Loucy (cell line): ENCODE measurements at regions not wholly inside any gene's neighbourhood (a gene's known extent, or its start where the extent isn't known, plus 50 kb on each side); places are given as distances from the start of the nearest gene placed in this dataset.

Source experiments
- H2AFZ ChIP-seq: fragments of 200-600 bp; sonication (generic); 2 replicates; pipeline ENCODE4 v1.6.0; 2016; ENCODE audit warnings: antibody characterized with exemption, mild to moderate bottlenecking, low read length, moderate library complexity
- H3F3A ChIP-seq: fragments of 200-600 bp; 2 replicates; pipeline ENCODE4 v1.6.0; 2016; ENCODE audit warnings: antibody characterized with exemption, low read depth, mild to moderate bottlenecking
- H3K27me3 ChIP-seq: fragments of 200-600 bp; sonication (generic); 2 replicates; pipeline ENCODE4 v1.6.1; 2014; ENCODE audit warnings: low read length, mild to moderate bottlenecking; ENCODE audit not compliant: insufficient read depth, poor library complexity, severe bottlenecking
- H3K36me3 ChIP-seq: fragments of 200-600 bp; sonication (generic); 2 replicates; pipeline ENCODE4 v1.6.1; 2016; ENCODE audit warnings: low read length; ENCODE audit not compliant: insufficient read depth
- H3K4me1 ChIP-seq: fragments of 200-600 bp; sonication (generic); 2 replicates; pipeline ENCODE4 v1.5.1; 2014; ENCODE audit warnings: low read length, mild to moderate bottlenecking; ENCODE audit not compliant: insufficient read depth, poor library complexity, severe bottlenecking
- H3K4me2 ChIP-seq: fragments of 200-600 bp; sonication (generic); 2 replicates; pipeline ENCODE4 v1.6.0; 2014; ENCODE audit warnings: antibody characterized with exemption, low read length, low read depth, mild to moderate bottlenecking; ENCODE audit not compliant: poor library complexity, severe bottlenecking
- H3K4me3 ChIP-seq: fragments of 200-600 bp; sonication (generic); 2 replicates; pipeline ENCODE4 v1.5.1; 2014; ENCODE audit warnings: low read length, mild to moderate bottlenecking, mixed read lengths; ENCODE audit not compliant: poor library complexity, severe bottlenecking
- H3K79me2 ChIP-seq: fragments of 200-600 bp; sonication (generic); 2 replicates; pipeline ENCODE4 v1.6.1; 2014; ENCODE audit warnings: low read length; ENCODE audit not compliant: insufficient read depth
- H3K9ac ChIP-seq: fragments of 200-600 bp; sonication (generic); 2 replicates; pipeline ENCODE4 v1.6.0; 2014; ENCODE audit warnings: mild to moderate bottlenecking, low read depth, low read length, moderate library complexity; ENCODE audit not compliant: poor library complexity, severe bottlenecking
- H3K9me2 ChIP-seq: fragments of 200-600 bp; sonication (generic); replicated peaks from 2 replicates; pipeline ENCODE4 v1.6.1; 2016; ENCODE audit warnings: low read depth, low read length, mixed read lengths
- H3K9me3 ChIP-seq: fragments of 200-600 bp; sonication (generic); 2 replicates; pipeline ENCODE4 v1.6.1; 2014; ENCODE audit warnings: mild to moderate bottlenecking, antibody characterized with exemption, low read length, low read depth; ENCODE audit not compliant: insufficient read depth
- H4K20me1 ChIP-seq: fragments of 200-600 bp; sonication (generic); 2 replicates; pipeline ENCODE4 v1.6.0; 2014; ENCODE audit warnings: antibody characterized with exemption, low read length, mild to moderate bottlenecking; ENCODE audit not compliant: insufficient read depth, poor library complexity, severe bottlenecking
- CTCF ChIP-seq: fragments of 200-600 bp; sonication (generic); conservative IDR thresholded peaks from 2 replicates; pipeline ENCODE4 v1.5.1; 2014; ENCODE audit warnings: mild to moderate bottlenecking, antibody characterized with exemption, low read length
- EZH2phosphoT487 ChIP-seq: fragments of 200-600 bp; IDR thresholded peaks from 2 replicates; pipeline ENCODE4 v1.6.1; 2018; ENCODE audit warnings: antibody characterized with exemption, mild to moderate bottlenecking, moderate library complexity, borderline replicate concordance

- H3K9ac ChIP-seq: no peak overlapping the region
These were observed 387.4 kb upstream of the LRRC7 start for GRCh38 chr1:69180358-69180757.

GRCh38 chr1:69185378-69185777 is 382.3 kb upstream of the LRRC7 start:
- Histone ChIP-seq H3K9ac (no peak overlapping the region), H3K9me3 (no peaks in the 10 kb centered on the region), H3K27me3 (no peaks in the 10 kb centered on the region), H3F3A (no peaks in the 10 kb centered on the region), H2AFZ (no peak overlapping the region), H3K4me3 (no peak overlapping the region), H3K79me2 (no peaks in the 10 kb centered on the region), H4K20me1 (no peaks in the 10 kb centered on the region), H3K9me2 (no peaks in the 10 kb centered on the region), H3K4me2 (no peak overlapping the region), H3K36me3 (no peaks in the 10 kb centered on the region), H3K4me1 (no peaks in the 10 kb centered on the region)
- TF ChIP-seq EZH2phosphoT487 (no peak), CTCF (no peak)

More at GRCh38 chr1:69180358-69180757, 387.4 kb upstream of the LRRC7 start:
- no peaks in the 10 kb centered on the region for H3K4me1 ChIP-seq
- no peak overlapping the region for H3K4me2 ChIP-seq
- H4K20me1 ChIP-seq: no peaks in the 10 kb centered on the region
- no peaks in the 10 kb centered on the region for H3K27me3 ChIP-seq
- no peak overlapping the region for H3K4me3 ChIP-seq
- no peaks in the 10 kb centered on the region for H3K9me3 ChIP-seq
- no peak overlapping the region for H2AFZ ChIP-seq
- H3K79me2 ChIP-seq: no peaks in the 10 kb centered on the region
- H3K9me2 ChIP-seq: no peaks in the 10 kb centered on the region
- TF ChIP-seq EZH2phosphoT487: no peak
- TF ChIP-seq CTCF: no peak
- H3K36me3 ChIP-seq: no peaks in the 10 kb centered on the region
- no peaks in the 10 kb centered on the region for H3F3A ChIP-seq

GRCh38 chr1:69191335-69191734 is 376.4 kb upstream of the LRRC7 start:
- Histone ChIP-seq H3K27me3 (no peaks in the 10 kb centered on the region), H3K4me1 (no peaks in the 10 kb centered on the region), H4K20me1 (no peaks in the 10 kb centered on the region), H3K9me2 (no peaks in the 10 kb centered on the region), H3K79me2 (no peaks in the 10 kb centered on the region), H3K4me3 (no peak overlapping the region), H3K36me3 (no peaks in the 10 kb centered on the region), H3K4me2 (no peak overlapping the region), H3F3A (no peaks in the 10 kb centered on the region), H3K9me3 (no peaks in the 10 kb centered on the region), H3K9ac (no peak overlapping the region), H2AFZ (no peak overlapping the region)
- TF ChIP-seq EZH2phosphoT487 (no peak), CTCF (no peak)
